GM21447 (cell line): ENCODE measurements at regions not wholly inside any gene's neighbourhood (a gene's known extent, or its start where the extent isn't known, plus 50 kb on each side); places are given as distances from the start of the nearest gene placed in this dataset.

ENCODE experiments used
- ATAC-seq: cut with Tn5 transposase; IDR thresholded peaks from one replicate; pipeline ENCODE4 v1.9.1; 2021; ENCODE audit not compliant: unreplicated experiment

- ATAC-seq: no peak
Observed at GRCh38 chr20:7689151-7689550, 251.1 kb downstream of the HAO1 start.

GRCh38 chr20:7691647-7692269, 248.5 kb downstream of the HAO1 start:
- ATAC-seq: no peak

- ATAC-seq: no peak
Observed at GRCh38 chr20:7692478-7692877, 247.8 kb downstream of the HAO1 start.

- no peak for ATAC-seq
Observed at GRCh38 chr20:7693761-7694160, 246.5 kb downstream of the HAO1 start.

GRCh38 chr20:7695051-7695495, 245.2 kb downstream of the HAO1 start:
- ATAC-seq: no peak

- no peak for ATAC-seq
Observed at GRCh38 chr20:7695635-7696034, 244.6 kb downstream of the HAO1 start.

GRCh38 chr20:7696311-7696710, 243.9 kb downstream of the HAO1 start:
- ATAC-seq: no peak

GRCh38 chr20:7702141-7702540, 238.1 kb downstream of the HAO1 start:
- no peak for ATAC-seq

- no peak for ATAC-seq
Observed at GRCh38 chr20:7703551-7703961, 236.7 kb downstream of the HAO1 start.

- no peak for ATAC-seq
Observed at GRCh38 chr20:7703996-7704395, 236.3 kb downstream of the HAO1 start.

GRCh38 chr20:7708112-7708511, 232.1 kb downstream of the HAO1 start:
- no peak for ATAC-seq

GRCh38 chr20:7708782-7709181, 231.5 kb downstream of the HAO1 start:
- ATAC-seq: no peak

GRCh38 chr20:7710440-7710839, 229.8 kb downstream of the HAO1 start:
- no peak for ATAC-seq

GRCh38 chr20:7712661-7713060, 227.6 kb downstream of the HAO1 start:
- no peak for ATAC-seq

GRCh38 chr20:7714549-7714948, 225.7 kb downstream of the HAO1 start:
- no peak for ATAC-seq

GRCh38 chr20:7716286-7716972, 223.8 kb downstream of the HAO1 start:
- no peak for ATAC-seq

GRCh38 chr20:7722564-7722963, 217.7 kb downstream of the HAO1 start:
- no peak for ATAC-seq

- no peak for ATAC-seq
Observed at GRCh38 chr20:7723284-7723683, 217.0 kb downstream of the HAO1 start.

GRCh38 chr20:7728338-7728737, 211.9 kb downstream of the HAO1 start:
- ATAC-seq: no peak

GRCh38 chr20:7734216-7734615, 206.0 kb downstream of the HAO1 start:
- no peak for ATAC-seq

- ATAC-seq: no peak
Observed at GRCh38 chr20:7736336-7736735, 203.9 kb downstream of the HAO1 start.

GRCh38 chr20:7741866-7742265, 198.4 kb downstream of the HAO1 start:
- no peak for ATAC-seq

- no peak for ATAC-seq
Observed at GRCh38 chr20:7742479-7742878, 197.8 kb downstream of the HAO1 start.
